ENCODE measurements at regions not wholly inside any gene's neighbourhood (a gene's known extent, or its start where the extent isn't known, plus 50 kb on each side); places are given as distances from the start of the nearest gene placed in this dataset.

GRCh38 chr16:87068762-87069150, 248.4 kb downstream of the C16orf95 start:
- no peaks in the 10 kb centered on the region for H4K20me1 ChIP-seq (ENCODE audit: insufficient read depth, low read length)
- no peak overlapping the region for H3K9ac ChIP-seq (ENCODE audit: low read depth, low read length)
- no peaks in the 10 kb centered on the region for H3K79me2 ChIP-seq (ENCODE audit: insufficient read depth, low read length)
- H3K4me1 ChIP-seq (ENCODE audit: insufficient read depth, low read length): no peaks in the 10 kb centered on the region
- no peak overlapping the region for H3K4me2 ChIP-seq (ENCODE audit: insufficient read depth, low read length)
- H3K9me3 ChIP-seq (ENCODE audit: insufficient read depth, low read length, severe bottlenecking): no peaks in the 10 kb centered on the region
- TF ChIP-seq CTCF (IDR thresholded peaks at IDR 0.05; ENCODE audit: borderline replicate concordance, extremely low read depth, low read length, poor library complexity, severe bottlenecking): no peak
- TF ChIP-seq EZH2 (IDR thresholded peaks at IDR 0.05; ENCODE audit: borderline replicate concordance, low read depth, low read length, severe bottlenecking): no peak
- H2AFZ ChIP-seq (ENCODE audit: low read depth, low read length): no peak overlapping the region
- DNase-seq: no peak
- no peaks in the 10 kb centered on the region for H3K36me3 ChIP-seq (ENCODE audit: insufficient read depth, low read length)
- ATAC-seq (ENCODE audit: insufficient read depth, low read depth): no peak
- no peak overlapping the region for H3K4me3 ChIP-seq (ENCODE audit: low read depth in 1 of 2, low read length in 2 of 2)
- H3K27me3 ChIP-seq (ENCODE audit: insufficient read depth, low read length, poor library complexity): peaks cover 15% of the 10 kb centered on the region
- no peak overlapping the region for H3K27ac ChIP-seq (ENCODE audit: low read length)

GRCh38 chr16:87070657-87071056, 246.5 kb downstream of the C16orf95 start:
- ATAC-seq (ENCODE audit: insufficient read depth, low read depth): no peak
- Histone ChIP-seq H3K36me3 (ENCODE audit: insufficient read depth, low read length) (no peaks in the 10 kb centered on the region), H3K27ac (ENCODE audit: low read length) (no peak overlapping the region)

GRCh38 chr16:87072101-87072500, 245.1 kb downstream of the C16orf95 start:
- Histone ChIP-seq H3K4me1 (ENCODE audit: insufficient read depth, low read length) (no peaks in the 10 kb centered on the region), H2AFZ (ENCODE audit: low read depth, low read length) (no peak overlapping the region), H4K20me1 (ENCODE audit: insufficient read depth, low read length) (no peaks in the 10 kb centered on the region), H3K4me2 (ENCODE audit: insufficient read depth, low read length) (no peak overlapping the region), H3K4me3 (ENCODE audit: low read depth in 1 of 2, low read length in 2 of 2) (no peak overlapping the region), H3K27me3 (ENCODE audit: insufficient read depth, low read length, poor library complexity) (peaks cover 6% of the 10 kb centered on the region), H3K9me3 (ENCODE audit: insufficient read depth, low read length, severe bottlenecking) (no peaks in the 10 kb centered on the region), H3K27ac (ENCODE audit: low read length) (no peak overlapping the region), H3K36me3 (ENCODE audit: insufficient read depth, low read length) (no peaks in the 10 kb centered on the region), H3K9ac (ENCODE audit: low read depth, low read length) (no peak overlapping the region), H3K79me2 (ENCODE audit: insufficient read depth, low read length) (no peaks in the 10 kb centered on the region)
- no peak for DNase-seq
- no peak for ATAC-seq (ENCODE audit: insufficient read depth, low read depth)
- TF ChIP-seq CTCF (IDR thresholded peaks at IDR 0.05; ENCODE audit: borderline replicate concordance, extremely low read depth, low read length, poor library complexity, severe bottlenecking): no peak
- no peak for TF ChIP-seq EZH2 (IDR thresholded peaks at IDR 0.05; ENCODE audit: borderline replicate concordance, low read depth, low read length, severe bottlenecking)

More at GRCh38 chr16:87070657-87071056, 246.5 kb downstream of the C16orf95 start:
- TF ChIP-seq EZH2 (IDR thresholded peaks at IDR 0.05; ENCODE audit: borderline replicate concordance, low read depth, low read length, severe bottlenecking): no peak
- TF ChIP-seq CTCF (IDR thresholded peaks at IDR 0.05; ENCODE audit: borderline replicate concordance, extremely low read depth, low read length, poor library complexity, severe bottlenecking): no peak
- Histone ChIP-seq H2AFZ (ENCODE audit: low read depth, low read length) (no peak overlapping the region), H3K9ac (ENCODE audit: low read depth, low read length) (no peak overlapping the region), H3K79me2 (ENCODE audit: insufficient read depth, low read length) (no peaks in the 10 kb centered on the region), H3K4me3 (ENCODE audit: low read depth in 1 of 2, low read length in 2 of 2) (no peak overlapping the region), H3K9me3 (ENCODE audit: insufficient read depth, low read length, severe bottlenecking) (no peaks in the 10 kb centered on the region), H3K27me3 (ENCODE audit: insufficient read depth, low read length, poor library complexity) (peaks cover 6% of the 10 kb centered on the region), H3K4me1 (ENCODE audit: insufficient read depth, low read length) (no peaks in the 10 kb centered on the region), H3K4me2 (ENCODE audit: insufficient read depth, low read length) (no peak overlapping the region), H4K20me1 (ENCODE audit: insufficient read depth, low read length) (no peaks in the 10 kb centered on the region)
- no peak for DNase-seq
